ENCODE measurements at regions not wholly inside any gene's neighbourhood (a gene's known extent, or its start where the extent isn't known, plus 50 kb on each side); places are given as distances from the start of the nearest gene placed in this dataset.

DNA sequence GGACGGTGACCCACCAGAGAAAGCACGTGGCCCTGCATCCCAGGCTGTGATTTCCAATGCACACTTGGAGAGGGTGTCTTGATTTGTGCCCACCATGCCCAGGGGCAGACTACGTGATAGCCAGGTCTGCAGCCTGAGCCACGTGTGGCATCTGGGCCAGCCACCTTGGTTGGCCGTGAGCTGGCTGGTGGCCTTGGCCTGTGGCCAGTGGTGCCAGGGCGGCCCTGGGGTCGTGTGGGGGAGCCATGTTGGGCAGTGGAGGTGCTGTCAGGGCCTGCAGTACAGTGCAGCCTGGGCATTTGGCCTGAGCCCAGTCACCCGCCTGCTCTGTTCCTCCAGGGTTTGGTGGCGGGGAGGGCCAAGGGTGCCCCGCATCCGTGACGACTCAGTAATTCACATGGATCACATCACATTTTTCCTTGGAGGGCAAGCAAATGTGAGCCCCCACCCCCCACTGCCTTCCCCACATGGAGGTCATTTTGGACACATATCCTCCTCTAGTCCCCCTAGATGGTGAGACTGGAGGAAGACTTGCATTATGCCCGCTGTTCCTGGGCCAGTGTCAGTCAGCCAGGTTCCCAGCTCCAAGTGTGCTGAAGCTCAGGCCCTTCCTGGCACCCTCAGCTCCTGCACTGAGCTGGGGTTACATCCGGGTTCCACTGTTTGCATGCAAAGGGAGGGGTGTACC lies 201.4 kb downstream of the UBE3A start:
- TF ChIP-seq, protein P1, sequence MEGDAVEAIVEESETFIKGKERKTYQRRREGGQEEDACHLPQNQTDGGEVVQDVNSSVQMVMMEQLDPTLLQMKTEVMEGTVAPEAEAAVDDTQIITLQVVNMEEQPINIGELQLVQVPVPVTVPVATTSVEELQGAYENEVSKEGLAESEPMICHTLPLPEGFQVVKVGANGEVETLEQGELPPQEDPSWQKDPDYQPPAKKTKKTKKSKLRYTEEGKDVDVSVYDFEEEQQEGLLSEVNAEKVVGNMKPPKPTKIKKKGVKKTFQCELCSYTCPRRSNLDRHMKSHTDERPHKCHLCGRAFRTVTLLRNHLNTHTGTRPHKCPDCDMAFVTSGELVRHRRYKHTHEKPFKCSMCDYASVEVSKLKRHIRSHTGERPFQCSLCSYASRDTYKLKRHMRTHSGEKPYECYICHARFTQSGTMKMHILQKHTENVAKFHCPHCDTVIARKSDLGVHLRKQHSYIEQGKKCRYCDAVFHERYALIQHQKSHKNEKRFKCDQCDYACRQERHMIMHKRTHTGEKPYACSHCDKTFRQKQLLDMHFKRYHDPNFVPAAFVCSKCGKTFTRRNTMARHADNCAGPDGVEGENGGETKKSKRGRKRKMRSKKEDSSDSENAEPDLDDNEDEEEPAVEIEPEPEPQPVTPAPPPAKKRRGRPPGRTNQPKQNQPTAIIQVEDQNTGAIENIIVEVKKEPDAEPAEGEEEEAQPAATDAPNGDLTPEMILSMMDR (IDR thresholded peaks at IDR 0.05; ENCODE audit: low read depth, low read length): no peak
- DNase-seq (ENCODE audit: extremely low read depth, low read depth): no peak

DNA sequence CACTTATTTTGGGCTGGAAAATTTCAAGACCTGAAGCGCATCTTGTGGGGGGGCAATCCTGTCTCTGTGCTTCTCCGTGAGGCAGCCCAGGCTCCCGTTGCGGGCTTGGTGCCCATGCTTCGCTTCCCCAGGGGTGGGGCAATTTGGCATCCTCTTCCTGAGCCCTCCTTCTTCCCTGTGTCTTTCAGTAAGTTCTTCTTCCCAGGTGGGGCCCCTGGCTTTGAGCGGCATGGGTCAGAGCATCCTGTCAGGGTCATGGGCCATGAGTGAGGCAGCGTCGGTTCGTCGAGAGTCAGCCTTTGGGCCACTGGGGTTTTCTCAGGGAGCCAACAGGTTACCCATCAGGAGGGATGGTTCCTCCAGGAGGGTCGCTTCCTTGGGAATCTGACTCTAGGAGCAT lies 200.7 kb downstream of the UBE3A start:
- no peak for DNase-seq (ENCODE audit: extremely low read depth, low read depth)
- TF ChIP-seq, protein P1 (IDR thresholded peaks at IDR 0.05; ENCODE audit: low read depth, low read length): no peak

DNA sequence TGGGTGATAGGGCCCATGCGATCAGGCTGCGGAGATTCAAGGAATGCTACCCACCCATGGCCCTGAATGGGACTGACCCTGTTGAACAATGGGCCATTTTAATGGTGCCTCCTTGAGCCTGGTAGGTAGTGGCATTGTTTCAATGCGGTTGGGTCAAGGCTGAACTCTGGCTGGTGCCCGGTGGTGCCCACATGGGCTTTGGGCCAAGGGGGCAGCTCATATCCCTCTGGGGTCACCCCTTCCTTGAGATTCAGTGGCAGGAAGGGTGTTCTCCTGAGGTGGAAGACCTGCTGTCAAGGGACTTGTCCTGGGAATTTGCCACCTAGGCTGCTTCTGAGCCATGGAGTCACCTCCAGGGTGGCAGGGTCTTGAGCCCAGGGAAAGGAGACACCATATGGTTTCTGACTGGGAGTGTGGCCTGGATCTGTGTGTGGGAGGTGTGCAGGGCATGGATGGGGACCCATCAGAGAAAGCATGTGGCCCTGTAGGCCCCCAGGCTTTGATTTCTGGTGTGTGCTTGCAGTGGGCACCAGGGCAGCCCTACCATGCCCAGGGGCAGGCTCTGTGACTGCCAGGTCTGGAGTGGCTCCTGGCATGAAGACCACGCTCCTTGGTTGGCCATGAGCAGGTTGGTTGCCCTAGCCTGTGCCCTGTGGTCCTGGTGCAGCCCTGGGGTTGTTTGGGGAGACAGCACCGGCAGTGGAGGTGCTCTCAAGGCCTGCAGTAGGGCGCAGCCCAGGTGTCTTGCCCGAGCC lies 199.9 kb downstream of the UBE3A start:
- TF ChIP-seq, protein P1 (IDR thresholded peaks at IDR 0.05; ENCODE audit: low read depth, low read length): no peak
- DNase-seq (ENCODE audit: extremely low read depth, low read depth): no peak

DNA sequence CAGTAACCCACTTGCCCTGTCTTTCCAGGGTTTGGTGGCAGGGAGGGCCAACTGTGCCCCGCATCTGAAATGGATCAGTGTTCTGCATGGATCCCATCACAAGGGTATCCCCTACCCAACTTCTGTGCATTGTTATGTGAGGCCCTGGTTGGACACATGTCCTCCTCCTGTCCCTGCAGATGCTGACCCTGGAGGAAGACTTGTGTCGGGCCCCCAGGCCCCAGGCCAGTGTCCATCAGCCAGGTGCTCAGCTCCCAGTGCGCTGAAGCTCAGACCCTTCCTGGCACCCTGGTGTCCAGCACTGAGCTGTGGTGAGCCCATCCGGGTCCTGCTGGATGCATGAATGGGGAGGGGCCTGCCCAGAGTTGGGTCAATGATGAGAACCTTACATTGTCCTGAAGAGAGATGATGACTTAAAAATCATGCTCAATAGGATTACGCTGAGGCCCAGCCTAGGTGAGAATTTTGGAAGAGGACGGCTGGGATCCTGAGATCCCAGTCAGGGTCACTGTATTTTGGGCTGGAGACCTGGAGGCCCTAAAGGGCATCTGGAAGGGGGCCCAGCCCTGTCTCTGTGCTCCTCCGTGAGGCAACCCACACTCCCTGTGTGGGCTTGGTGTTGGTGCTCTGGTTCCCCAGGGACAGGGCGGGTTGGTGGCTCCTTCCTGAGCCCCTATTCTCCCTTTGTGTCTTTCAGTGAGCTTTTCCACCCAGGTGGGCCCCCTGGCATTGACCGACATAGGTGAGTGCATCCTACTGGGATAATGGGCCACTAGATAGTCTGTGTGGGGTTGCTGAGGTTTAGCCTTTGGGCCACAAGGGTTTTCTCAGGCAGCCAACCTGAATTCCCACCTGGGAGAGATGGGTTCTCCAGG lies 199.1 kb downstream of the UBE3A start:
- DNase-seq (ENCODE audit: extremely low read depth, low read depth): no peak
- TF ChIP-seq, protein P1 (IDR thresholded peaks at IDR 0.05; ENCODE audit: low read depth, low read length): no peak

DNA sequence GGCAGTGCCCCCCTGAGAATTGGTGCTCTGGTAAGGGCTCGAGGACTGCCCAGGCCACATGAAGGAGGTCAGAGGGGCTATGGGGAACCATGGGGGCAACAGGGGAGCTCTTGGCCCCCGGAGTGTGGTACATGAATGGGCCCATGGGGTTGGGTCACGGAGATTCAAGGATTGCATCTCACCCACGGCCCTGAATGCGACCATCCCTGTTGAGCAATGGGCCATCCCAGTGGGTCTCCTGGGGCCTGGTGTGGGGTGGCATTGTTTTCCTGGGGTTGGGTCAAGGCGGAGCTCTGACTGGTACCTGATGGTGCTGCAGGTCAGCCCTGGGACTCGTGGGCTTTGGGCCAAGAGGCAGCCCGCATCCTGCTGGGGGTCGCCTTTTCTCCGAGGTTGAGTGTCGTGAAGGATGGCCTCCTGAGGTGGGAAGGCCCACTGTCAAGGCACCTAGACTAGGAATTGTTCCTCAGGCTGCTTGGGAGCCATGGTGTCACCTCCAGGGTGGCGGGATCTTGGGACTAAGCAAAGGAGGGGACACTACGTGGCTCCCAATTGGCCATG lies 198.3 kb downstream of the UBE3A start:
- no peak for DNase-seq (ENCODE audit: extremely low read depth, low read depth)
- TF ChIP-seq, protein P1 (IDR thresholded peaks at IDR 0.05; ENCODE audit: low read depth, low read length): no peak

DNA sequence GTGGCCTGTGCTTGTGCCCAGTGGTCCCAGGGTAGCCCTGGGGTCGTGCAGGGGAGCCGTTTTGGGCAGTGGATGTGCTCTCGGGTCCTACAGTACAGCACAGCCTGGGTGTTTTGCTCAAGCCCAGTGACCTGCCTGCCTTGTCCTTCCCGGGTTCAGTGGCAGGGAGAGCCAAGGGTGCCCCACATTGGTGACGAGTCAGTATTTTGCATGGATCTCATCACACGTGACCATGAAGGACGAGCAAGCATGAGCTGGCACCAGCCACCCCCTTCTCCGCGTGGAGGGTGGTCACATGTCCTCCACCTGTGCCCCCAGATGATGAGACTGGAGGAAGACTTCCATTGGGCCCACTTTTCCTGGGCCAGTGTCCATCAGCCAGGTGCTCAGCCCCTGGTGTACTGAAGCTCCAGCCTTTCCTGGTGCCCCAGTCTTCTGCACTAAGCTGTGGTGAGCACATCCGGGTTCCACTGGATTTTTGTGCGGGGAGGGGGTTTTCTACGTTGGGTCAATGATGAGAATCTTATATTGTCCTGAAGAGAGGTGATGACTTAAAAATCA lies 197.5 kb downstream of the UBE3A start:
- no peak for DNase-seq (ENCODE audit: extremely low read depth, low read depth)
- TF ChIP-seq, protein P1 (IDR thresholded peaks at IDR 0.05; ENCODE audit: low read depth, low read length): no peak
